ENCODE measurements at regions not wholly inside any gene's neighbourhood (a gene's known extent, or its start where the extent isn't known, plus 50 kb on each side); places are given as distances from the start of the nearest gene placed in this dataset.

GRCh38 chr6:14511061-14511586 lies 393.6 kb downstream of the CD83 start:
- Histone ChIP-seq H4K20me1 (ENCODE audit: insufficient read depth) (no peaks in the 10 kb centered on the region), H3F3A (ENCODE audit: insufficient read depth, low read depth) (no peaks in the 10 kb centered on the region), H3K27me3 (ENCODE audit: insufficient read depth, low read depth) (no peaks in the 10 kb centered on the region), H3K36me3 (ENCODE audit: low read depth) (no peaks in the 10 kb centered on the region), H3K4me1 (replicated peaks; ENCODE audit: insufficient read depth) (no peaks in the 10 kb centered on the region), H3K27ac (no peak overlapping the region), H3K9me2 (ENCODE audit: insufficient read depth) (no peaks in the 10 kb centered on the region), H3K4me3 (no peak overlapping the region), H3K9me3 (ENCODE audit: insufficient read depth, low read depth) (no peaks in the 10 kb centered on the region), H3K4me2 (no peak overlapping the region), H3K79me2 (ENCODE audit: low read depth) (no peaks in the 10 kb centered on the region), H2AFZ (no peak overlapping the region)
- intact Hi-C loops (cut with micrococcal nuclease; ENCODE audit: unreplicated experiment): no loop called here
- DNase-seq: no peak
- ChIA-PET CTCF (no interaction called here), POLR2A (ENCODE audit: unreplicated experiment) (no interaction called here)
- BruUV-seq (replicated peaks): no TSS peak
- TF ChIP-seq CTCF (conservative IDR thresholded peaks at IDR 0.05) (no peak), EZH2 (IDR thresholded peaks at IDR 0.05; ENCODE audit: low read depth) (no peak)

GRCh38 chr6:14512246-14512645 lies 394.7 kb downstream of the CD83 start:
- DNase-seq: no peak
- intact Hi-C loops (cut with micrococcal nuclease; ENCODE audit: unreplicated experiment): no loop called here
- ChIA-PET CTCF (interaction anchor here (0.5 kb wide), 1 partner anchor 889 kb away, joined by 3 read pairs; no protein-coding TSS in a partner anchor), POLR2A (ENCODE audit: unreplicated experiment) (no interaction called here)
- Histone ChIP-seq H3K4me3 (no peak overlapping the region), H3F3A (ENCODE audit: insufficient read depth, low read depth) (no peaks in the 10 kb centered on the region), H3K4me2 (no peak overlapping the region), H3K36me3 (ENCODE audit: low read depth) (no peaks in the 10 kb centered on the region), H3K9me2 (ENCODE audit: insufficient read depth) (no peaks in the 10 kb centered on the region), H2AFZ (no peak overlapping the region), H3K4me1 (replicated peaks; ENCODE audit: insufficient read depth) (no peaks in the 10 kb centered on the region), H4K20me1 (ENCODE audit: insufficient read depth) (no peaks in the 10 kb centered on the region), H3K27ac (no peak overlapping the region), H3K79me2 (ENCODE audit: low read depth) (no peaks in the 10 kb centered on the region), H3K27me3 (ENCODE audit: insufficient read depth, low read depth) (no peaks in the 10 kb centered on the region), H3K9me3 (ENCODE audit: insufficient read depth, low read depth) (no peaks in the 10 kb centered on the region)
- BruUV-seq (replicated peaks): no TSS peak
- TF ChIP-seq CTCF (conservative IDR thresholded peaks at IDR 0.05): no peak
- no peak for TF ChIP-seq EZH2 (IDR thresholded peaks at IDR 0.05; ENCODE audit: low read depth)

GRCh38 chr6:14513496-14514393 lies 396.2 kb downstream of the CD83 start:
- H4K20me1 ChIP-seq (ENCODE audit: insufficient read depth): no peaks in the 10 kb centered on the region
- H3K4me1 ChIP-seq (replicated peaks; ENCODE audit: insufficient read depth): no peaks in the 10 kb centered on the region
- ChIA-PET POLR2A (ENCODE audit: unreplicated experiment) (no interaction called here), CTCF (no interaction called here)
- BruUV-seq (replicated peaks): no TSS peak
- intact Hi-C loops (cut with micrococcal nuclease; ENCODE audit: unreplicated experiment): no loop called here
- no peak overlapping the region for H3K4me2 ChIP-seq
- no peaks in the 10 kb centered on the region for H3K9me2 ChIP-seq (ENCODE audit: insufficient read depth)
- H3F3A ChIP-seq (ENCODE audit: insufficient read depth, low read depth): no peaks in the 10 kb centered on the region
- H3K79me2 ChIP-seq (ENCODE audit: low read depth): no peaks in the 10 kb centered on the region
- no peak for TF ChIP-seq EZH2 (IDR thresholded peaks at IDR 0.05; ENCODE audit: low read depth)
- DNase-seq: no peak
- no peak overlapping the region for H2AFZ ChIP-seq
- no peaks in the 10 kb centered on the region for H3K9me3 ChIP-seq (ENCODE audit: insufficient read depth, low read depth)
- no peak overlapping the region for H3K27ac ChIP-seq
- H3K27me3 ChIP-seq (ENCODE audit: insufficient read depth, low read depth): no peaks in the 10 kb centered on the region
- H3K36me3 ChIP-seq (ENCODE audit: low read depth): no peaks in the 10 kb centered on the region
- H3K4me3 ChIP-seq: no peak overlapping the region
